ENCODE measurements at regions not wholly inside any gene's neighbourhood (a gene's known extent, or its start where the extent isn't known, plus 50 kb on each side); places are given as distances from the start of the nearest gene placed in this dataset.

- Mint-ChIP-seq H3K9me3 (no peaks in the 10 kb centered on the region), H3K4me3 (no peak overlapping the region), H3K4me1 (peaks cover under 1% of the 10 kb centered on the region), H3K27me3 (ENCODE audit: low read depth) (no peaks in the 10 kb centered on the region), H3K27ac (no peak overlapping the region), H3K36me3 (no peaks in the 10 kb centered on the region)
- no peak for DNase-seq (ENCODE audit: low spot score)
- ChIA-PET CTCF (interaction anchor here (1.0 to 1.3 kb wide), 2 partner anchors 19 to 99 kb away, joined by 3 to 5 read pairs; partner anchors contain the start of gene SDC1), POLR2A (no interaction called here)
- no peak for TF ChIP-seq ATF1 (CRISPR knock-in tag; IDR thresholded peaks at IDR 0.05)
- ATAC-seq, result no peak
Observed at GRCh38 chr2:20126040-20126439, 74.6 kb upstream of the LAPTM4A start.

- Mint-ChIP-seq H3K4me1 (no peaks in the 10 kb centered on the region), H3K9me3 (no peaks in the 10 kb centered on the region), H3K36me3 (no peaks in the 10 kb centered on the region), H3K27ac (no peak overlapping the region), H3K4me3 (no peak overlapping the region), H3K27me3 (ENCODE audit: low read depth) (no peaks in the 10 kb centered on the region)
- TF ChIP-seq ZNF671 (CRISPR knock-in tag; IDR thresholded peaks at IDR 0.05) (no peak), MLX (CRISPR knock-in tag; IDR thresholded peaks at IDR 0.05) (no peak), ZNF121 (CRISPR knock-in tag; IDR thresholded peaks at IDR 0.05) (no peak), ESRRA (CRISPR knock-in tag; IDR thresholded peaks at IDR 0.05; ENCODE audit: borderline replicate concordance) (no peak), SMAD3 (CRISPR knock-in tag; IDR thresholded peaks at IDR 0.05; ENCODE audit: borderline replicate concordance) (no peak), CREB1 (CRISPR knock-in tag; IDR thresholded peaks at IDR 0.05) (no peak), MXD4 (CRISPR knock-in tag; IDR thresholded peaks at IDR 0.05; ENCODE audit: borderline replicate concordance) (no peak), CBFB (CRISPR knock-in tag; IDR thresholded peaks at IDR 0.05; ENCODE audit: low read depth) (no peak), PRRX2 (CRISPR knock-in tag; IDR thresholded peaks at IDR 0.05) (no peak), ATF1 (CRISPR knock-in tag; IDR thresholded peaks at IDR 0.05) (no peak), ZNF396 (CRISPR knock-in tag; IDR thresholded peaks at IDR 0.05; ENCODE audit: borderline replicate concordance) (no peak), ELF4 (CRISPR knock-in tag; IDR thresholded peaks at IDR 0.05; ENCODE audit: low read depth) (no peak), ATF6 (CRISPR knock-in tag; IDR thresholded peaks at IDR 0.05) (no peak), SMAD4 (CRISPR knock-in tag; IDR thresholded peaks at IDR 0.05) (no peak), NFE2L1 (CRISPR knock-in tag; IDR thresholded peaks at IDR 0.05) (no peak), OVOL2 (CRISPR knock-in tag; IDR thresholded peaks at IDR 0.05; ENCODE audit: borderline replicate concordance) (no peak), SOX15 (CRISPR knock-in tag; IDR thresholded peaks at IDR 0.05) (no peak), E2F5 (CRISPR knock-in tag; IDR thresholded peaks at IDR 0.05) (no peak), RELA (CRISPR knock-in tag; IDR thresholded peaks at IDR 0.05; ENCODE audit: borderline replicate concordance) (no peak), RORB (CRISPR knock-in tag; IDR thresholded peaks at IDR 0.05) (no peak)
- ChIA-PET CTCF (interaction anchor here (1.0 to 1.3 kb wide), 2 partner anchors 18 to 100 kb away, joined by 3 to 5 read pairs; partner anchors contain the start of gene SDC1), POLR2A (no interaction called here)
- no peak for ATAC-seq
- no peak for DNase-seq (ENCODE audit: low spot score)
Observed at GRCh38 chr2:20125616-20126015, 74.2 kb upstream of the LAPTM4A start.

- POLR2A ChIA-PET, result no interaction called here
- DNase-seq (ENCODE audit: low spot score), result no peak
Observed at GRCh38 chr2:20125164-20125563, 73.7 kb upstream of the LAPTM4A start.

More at GRCh38 chr2:20125164-20125563, 73.7 kb upstream of the LAPTM4A start:
- no peaks in the 10 kb centered on the region for H3K4me1 Mint-ChIP-seq
- H3K36me3 Mint-ChIP-seq, result no peaks in the 10 kb centered on the region
- ATAC-seq, result no peak
- CTCF ChIA-PET, result interaction anchor here (1.1 to 1.3 kb wide), 2 partner anchors 10 to 18 kb away, joined by 4 to 5 read pairs; no protein-coding TSS in a partner anchor
- H3K9me3 Mint-ChIP-seq, result no peaks in the 10 kb centered on the region
- H3K27ac Mint-ChIP-seq, result no peak overlapping the region
- no peaks in the 10 kb centered on the region for H3K27me3 Mint-ChIP-seq (ENCODE audit: low read depth)
- TF ChIP-seq NFE2L1 (CRISPR knock-in tag; IDR thresholded peaks at IDR 0.05) (no peak), TCF7 (CRISPR knock-in tag; IDR thresholded peaks at IDR 0.05; ENCODE audit: low read depth) (no peak)
- no peak overlapping the region for H3K4me3 Mint-ChIP-seq
